T-helper 17 cell (primary cell): ENCODE measurements at regions not wholly inside any gene's neighbourhood (a gene's known extent, or its start where the extent isn't known, plus 50 kb on each side); places are given as distances from the start of the nearest gene placed in this dataset.

Experiments used
- ATAC-seq: fragments of 150-1000 bp; cut with Tn5 transposase; 2 replicates; pipeline ENCODE4 v1.10.0; 2021; ENCODE audit warnings: mild to moderate bottlenecking, moderate library complexity
- DNase-seq, 3 donors: peaks; one replicate each; pipeline versions ENCODE4 v3.0.0 to v3.0.0-alpha.2; 2020 to 2021
- H3K9me3 ChIP-seq: one replicate; pipeline ENCODE4 v1.7.0; 2013; ENCODE audit warnings: low read length, mild to moderate bottlenecking; ENCODE audit not compliant: control insufficient read depth, poor library complexity, severe bottlenecking
- H3K27ac Mint-ChIP-seq: one replicate; pipeline ENCODE4 v1.8.0; 2022; ENCODE audit warnings: mild to moderate bottlenecking, moderate library complexity, mixed read lengths
- H3K27me3 Mint-ChIP-seq: one replicate; pipeline ENCODE4 v1.8.0; 2022; ENCODE audit warnings: mixed read lengths
- H3K36me3 Mint-ChIP-seq: one replicate; pipeline ENCODE4 v1.8.0; 2022; ENCODE audit warnings: low read depth, mixed read lengths
- H3K4me1 Mint-ChIP-seq: one replicate; pipeline ENCODE4 v1.8.0; 2022; ENCODE audit warnings: mild to moderate bottlenecking, mixed read lengths
- H3K4me3 Mint-ChIP-seq: one replicate; pipeline ENCODE4 v1.8.0; 2022; ENCODE audit warnings: mild to moderate bottlenecking, moderate library complexity, mixed read lengths

DNA sequence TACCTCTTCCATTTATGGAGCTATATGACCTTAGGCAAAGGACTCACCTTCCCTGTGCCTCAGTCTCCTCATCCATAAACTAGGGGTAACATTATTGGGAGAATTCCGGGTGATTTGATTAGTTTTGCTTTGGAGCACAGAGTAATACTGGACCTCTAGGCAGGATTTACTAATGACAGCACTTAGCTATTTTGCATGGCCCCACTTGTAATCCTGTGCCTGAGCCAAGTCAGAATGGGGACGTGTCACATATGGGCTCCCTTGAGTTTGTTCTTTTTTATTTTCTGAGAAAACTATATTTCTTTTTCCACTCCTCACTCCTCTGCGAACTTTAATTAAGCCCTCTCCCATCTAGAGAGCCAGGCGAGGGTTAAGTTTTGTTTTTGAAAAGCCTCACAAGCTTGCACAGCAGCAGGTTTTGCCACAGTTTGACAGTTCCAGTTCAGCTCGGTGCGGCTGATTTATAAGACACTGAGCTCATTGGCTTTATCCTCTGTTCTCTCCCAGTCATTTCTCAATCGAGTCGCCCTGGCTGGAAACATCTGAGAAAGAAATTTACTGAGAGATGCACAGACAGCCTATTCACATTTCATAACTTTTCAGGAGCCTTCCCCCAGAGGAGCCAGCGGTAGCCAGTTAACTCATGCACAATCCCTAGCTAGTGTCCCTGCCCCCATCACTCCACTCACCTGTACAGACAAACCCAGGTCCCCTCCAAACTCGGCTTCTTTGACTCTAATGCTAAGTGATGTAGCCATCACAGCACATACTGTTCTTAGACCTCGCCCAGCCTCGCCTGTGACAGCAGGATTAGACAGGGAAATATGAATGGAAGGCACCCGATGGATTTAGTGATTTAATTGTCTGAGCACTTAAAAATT, 441.9 kb upstream of the NPVF start:
- Mint-ChIP-seq H3K4me3 (no peak overlapping the region), H3K27ac (no peak overlapping the region), H3K4me1 (no peaks in the 10 kb centered on the region), H3K27me3 (peaks cover 46% of the 10 kb centered on the region), H3K36me3 (no peaks in the 10 kb centered on the region)
- DNase-seq (no peak), ATAC-seq (no peak)
- H3K9me3 ChIP-seq: no peaks in the 10 kb centered on the region

DNA sequence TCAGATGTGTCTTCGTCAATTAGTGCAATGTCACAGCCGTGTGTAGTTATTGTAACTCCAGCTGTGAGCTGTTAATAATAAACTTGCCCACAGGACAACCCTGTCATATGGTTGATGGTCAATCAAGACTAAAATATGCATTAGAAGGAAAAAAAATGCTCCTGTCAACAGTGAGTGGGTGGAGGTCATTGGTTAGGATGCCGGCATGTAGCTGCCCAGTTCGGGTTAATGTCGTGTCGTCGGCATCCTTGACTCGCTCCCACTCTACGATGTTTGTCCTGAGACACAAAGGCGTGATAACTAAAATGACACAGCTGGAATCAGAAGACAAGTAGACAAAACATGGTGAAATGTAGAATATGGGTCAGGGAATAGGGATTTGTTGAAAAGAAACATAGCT, 442.8 kb upstream of the NPVF start:
- Mint-ChIP-seq H3K4me1 (no peaks in the 10 kb centered on the region), H3K27me3 (peaks cover 37% of the 10 kb centered on the region), H3K36me3 (no peaks in the 10 kb centered on the region), H3K27ac (no peak overlapping the region), H3K4me3 (no peak overlapping the region)
- DNase-seq: no peak
- no peak for ATAC-seq
- H3K9me3 ChIP-seq: no peaks in the 10 kb centered on the region

DNA sequence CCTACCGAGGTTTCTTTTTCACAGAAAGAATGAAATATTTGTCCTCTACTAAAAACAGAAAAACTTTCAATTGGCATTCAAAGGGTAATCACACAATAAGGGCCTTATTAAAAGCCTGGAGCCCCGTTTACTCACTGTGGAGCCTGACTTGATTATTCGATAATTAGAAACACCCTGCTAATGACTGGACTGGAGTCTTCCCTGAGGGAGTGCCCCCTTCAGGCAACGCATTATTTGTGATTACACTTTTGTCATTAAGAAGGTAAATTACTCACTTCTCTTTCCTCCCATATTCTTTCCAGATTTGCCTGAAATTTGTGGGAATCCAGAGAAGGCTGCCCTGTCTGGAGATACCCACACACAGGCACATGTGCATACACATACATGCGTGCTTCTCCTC, 444.2 kb upstream of the NPVF start:
- Mint-ChIP-seq H3K4me1 (no peaks in the 10 kb centered on the region), H3K4me3 (no peak overlapping the region), H3K27me3 (peaks cover 32% of the 10 kb centered on the region), H3K36me3 (no peaks in the 10 kb centered on the region), H3K27ac (no peak overlapping the region)
- DNase-seq (no peak), ATAC-seq (no peak)
- H3K9me3 ChIP-seq: no peaks in the 10 kb centered on the region

DNA sequence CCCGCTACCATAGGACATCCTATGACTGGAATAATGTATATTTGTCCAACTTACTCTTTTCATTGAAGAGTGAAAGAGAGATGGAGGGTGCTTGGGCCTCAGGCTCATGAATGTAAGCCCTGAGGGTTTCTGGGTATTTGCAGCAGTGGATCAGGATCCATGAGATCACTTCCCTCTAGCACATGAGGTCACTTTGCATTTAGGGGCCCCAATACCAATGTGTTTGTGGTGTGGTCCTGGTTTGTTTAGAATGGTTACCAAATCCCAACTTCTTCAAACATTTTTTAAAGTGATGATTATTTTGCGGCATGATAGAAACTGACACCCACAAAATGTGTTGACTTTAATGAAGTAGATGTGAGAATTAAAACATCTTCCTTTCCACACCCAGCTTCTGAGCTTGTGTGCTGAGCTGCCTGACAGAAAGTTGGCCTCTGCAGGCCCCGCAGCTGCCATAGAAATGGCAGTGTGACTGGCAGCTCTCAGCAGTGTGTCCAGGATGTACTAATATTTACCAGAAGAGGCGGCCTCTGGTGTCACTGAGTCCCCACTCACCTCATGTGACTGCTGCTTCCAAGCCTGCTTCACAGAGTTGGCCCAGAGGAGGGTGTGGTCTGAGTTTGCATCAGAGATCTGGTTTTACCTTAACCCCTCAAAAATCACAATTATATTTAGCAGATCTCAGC, 447.6 kb upstream of the NPVF start:
- ATAC-seq (no peak), DNase-seq (no peak)
- H3K4me3 Mint-ChIP-seq: no peak overlapping the region
- H3K9me3 ChIP-seq: no peaks in the 10 kb centered on the region
- H3K36me3 Mint-ChIP-seq: no peaks in the 10 kb centered on the region
- no peak overlapping the region for H3K27ac Mint-ChIP-seq
- H3K4me1 Mint-ChIP-seq: no peaks in the 10 kb centered on the region
- H3K27me3 Mint-ChIP-seq: peaks cover 21% of the 10 kb centered on the region

DNA sequence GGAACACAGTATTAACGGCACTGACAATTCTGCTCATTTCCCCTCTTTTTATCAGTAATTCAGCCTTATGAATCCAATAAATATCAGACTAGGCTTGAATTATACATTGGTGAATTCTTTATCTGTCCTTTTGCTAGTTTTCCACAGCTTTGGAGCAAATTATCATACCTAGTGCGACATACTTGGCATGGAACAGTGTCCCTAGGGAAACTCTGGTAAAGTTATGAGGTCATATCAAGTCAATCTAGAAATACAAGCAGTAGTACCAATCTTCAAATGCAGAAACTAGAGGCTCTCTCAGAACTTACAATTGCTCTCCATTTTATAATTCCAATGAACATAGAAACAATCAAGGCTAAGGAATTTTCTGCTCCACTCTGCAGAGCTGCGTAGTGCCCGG, 449.3 kb upstream of the NPVF start:
- Mint-ChIP-seq H3K27ac (no peak overlapping the region), H3K4me1 (no peaks in the 10 kb centered on the region), H3K4me3 (no peak overlapping the region), H3K36me3 (no peaks in the 10 kb centered on the region), H3K27me3 (peaks cover 23% of the 10 kb centered on the region)
- H3K9me3 ChIP-seq: no peaks in the 10 kb centered on the region
- ATAC-seq (no peak), DNase-seq (no peak)

DNA sequence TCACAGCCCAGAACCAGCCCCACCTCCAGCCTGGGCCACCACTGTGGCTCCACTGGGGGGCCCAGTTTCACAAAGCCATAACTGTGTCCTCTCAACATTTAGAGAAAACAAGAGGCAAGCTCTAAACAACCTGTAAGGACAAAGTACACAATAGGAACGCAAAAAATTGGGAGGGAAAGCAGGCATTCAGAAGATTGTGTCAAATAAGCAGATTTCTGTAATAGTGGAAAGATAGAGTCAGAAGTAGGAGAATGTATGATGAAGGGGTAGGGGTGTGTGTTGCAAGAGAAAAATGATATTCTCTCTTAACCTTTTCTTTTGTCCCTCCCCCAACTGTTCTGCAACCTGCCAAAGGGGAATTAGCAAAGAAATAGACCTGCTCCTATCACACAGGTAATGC, 449.9 kb upstream of the NPVF start:
- ATAC-seq (no peak), DNase-seq (no peak)
- Mint-ChIP-seq H3K27ac (no peak overlapping the region), H3K4me1 (no peaks in the 10 kb centered on the region), H3K4me3 (no peak overlapping the region), H3K27me3 (peaks cover 23% of the 10 kb centered on the region), H3K36me3 (no peaks in the 10 kb centered on the region)
- no peaks in the 10 kb centered on the region for H3K9me3 ChIP-seq

DNA sequence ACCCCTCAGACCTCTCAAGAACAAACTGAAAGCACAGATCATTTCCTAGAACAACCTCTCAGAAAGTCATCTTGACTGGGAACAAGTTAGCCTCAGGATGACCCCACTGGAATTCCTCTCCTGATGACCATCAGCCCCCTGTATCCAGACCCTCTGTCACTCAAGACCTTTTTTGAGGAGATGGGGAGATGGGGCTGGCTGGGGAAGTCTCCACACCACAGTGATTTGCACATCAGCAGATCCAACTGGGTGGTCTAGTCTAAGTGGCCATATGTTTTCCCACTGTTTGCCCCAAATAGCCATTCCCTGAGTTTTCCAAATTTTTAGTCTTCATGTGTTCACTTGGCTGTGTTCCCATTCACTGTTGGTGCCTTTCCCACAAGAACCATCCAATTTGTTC, 452.4 kb upstream of the NPVF start:
- Mint-ChIP-seq H3K4me1 (no peaks in the 10 kb centered on the region), H3K36me3 (no peaks in the 10 kb centered on the region), H3K4me3 (no peak overlapping the region), H3K27me3 (peaks cover 25% of the 10 kb centered on the region), H3K27ac (no peak overlapping the region)
- no peaks in the 10 kb centered on the region for H3K9me3 ChIP-seq
- DNase-seq (no peak), ATAC-seq (no peak)

DNA sequence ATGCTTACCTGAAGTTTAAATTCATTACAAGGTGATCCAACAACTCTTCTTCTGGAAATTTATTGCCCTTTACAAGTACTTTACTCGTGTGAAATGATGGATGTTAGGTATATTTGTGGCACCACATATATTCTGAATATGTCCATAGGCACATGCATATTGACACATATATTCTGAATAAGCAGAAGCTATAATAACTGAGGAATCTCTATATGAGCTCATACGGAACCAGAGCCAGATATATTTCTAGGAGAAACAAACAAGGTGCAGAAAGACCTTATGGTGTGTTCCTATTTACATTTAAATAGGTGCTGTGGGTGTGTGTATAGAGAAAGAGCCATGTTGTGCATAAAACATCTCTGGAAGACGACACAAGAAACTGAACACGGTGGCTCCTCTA, 456.1 kb upstream of the NPVF start:
- H3K9me3 ChIP-seq: no peaks in the 10 kb centered on the region
- peaks cover 50% of the 10 kb centered on the region for H3K27me3 Mint-ChIP-seq
- DNase-seq (no peak), ATAC-seq (no peak)
- H3K4me3 Mint-ChIP-seq: no peak overlapping the region
- no peak overlapping the region for H3K27ac Mint-ChIP-seq
- H3K4me1 Mint-ChIP-seq: no peaks in the 10 kb centered on the region
- H3K36me3 Mint-ChIP-seq: peaks cover 3% of the 10 kb centered on the region

DNA sequence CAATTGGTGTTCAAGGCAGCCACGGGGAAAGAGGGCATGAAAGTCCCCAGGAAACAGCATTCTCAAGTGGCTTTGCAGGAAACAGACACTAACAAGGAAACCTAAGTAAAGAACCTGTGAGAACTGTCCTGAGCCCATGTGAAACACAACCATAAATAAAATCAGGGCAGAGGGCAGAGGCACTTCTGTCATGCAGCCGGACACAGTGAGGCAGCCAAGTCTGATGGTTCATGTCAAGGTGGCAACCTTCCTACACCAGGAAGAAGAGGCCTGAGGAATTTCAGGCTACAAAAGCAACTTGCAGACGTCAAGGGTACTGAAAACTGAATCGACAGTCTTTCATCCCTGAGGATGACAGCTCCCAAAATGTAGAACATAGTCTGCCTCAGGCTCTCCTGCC, 458.2 kb upstream of the NPVF start:
- ATAC-seq: no peak
- Mint-ChIP-seq H3K36me3 (peaks cover 3% of the 10 kb centered on the region), H3K27me3 (peaks cover 52% of the 10 kb centered on the region), H3K4me1 (no peaks in the 10 kb centered on the region), H3K4me3 (no peak overlapping the region), H3K27ac (no peak overlapping the region)
- no peaks in the 10 kb centered on the region for H3K9me3 ChIP-seq
- DNase-seq: no peak

DNA sequence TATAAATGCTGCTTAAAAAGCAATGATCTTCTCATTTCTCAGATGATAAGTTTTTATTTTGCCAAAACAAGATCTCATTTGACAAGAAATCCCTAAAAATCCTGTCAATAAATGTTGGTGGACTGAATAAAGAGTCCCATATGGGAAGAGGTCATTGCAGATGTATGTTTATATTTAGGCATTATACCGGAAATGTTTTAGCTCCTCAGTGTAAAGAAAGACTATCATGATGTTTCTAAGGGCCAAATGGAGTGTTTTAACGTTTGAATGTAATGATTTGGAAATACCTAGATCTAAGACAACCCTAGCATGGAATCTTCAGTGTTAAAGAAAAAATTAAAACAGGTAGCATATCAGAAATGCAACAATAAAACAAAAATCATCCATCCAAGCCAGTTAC, 457.8 kb upstream of the NFE2L3 start:
- peaks cover 42% of the 10 kb centered on the region for H3K27me3 Mint-ChIP-seq
- ATAC-seq (no peak), DNase-seq (no peak)
- no peak overlapping the region for H3K4me3 Mint-ChIP-seq
- H3K4me1 Mint-ChIP-seq: no peaks in the 10 kb centered on the region
- H3K9me3 ChIP-seq: no peaks in the 10 kb centered on the region
- H3K27ac Mint-ChIP-seq: no peak overlapping the region
- no peaks in the 10 kb centered on the region for H3K36me3 Mint-ChIP-seq

DNA sequence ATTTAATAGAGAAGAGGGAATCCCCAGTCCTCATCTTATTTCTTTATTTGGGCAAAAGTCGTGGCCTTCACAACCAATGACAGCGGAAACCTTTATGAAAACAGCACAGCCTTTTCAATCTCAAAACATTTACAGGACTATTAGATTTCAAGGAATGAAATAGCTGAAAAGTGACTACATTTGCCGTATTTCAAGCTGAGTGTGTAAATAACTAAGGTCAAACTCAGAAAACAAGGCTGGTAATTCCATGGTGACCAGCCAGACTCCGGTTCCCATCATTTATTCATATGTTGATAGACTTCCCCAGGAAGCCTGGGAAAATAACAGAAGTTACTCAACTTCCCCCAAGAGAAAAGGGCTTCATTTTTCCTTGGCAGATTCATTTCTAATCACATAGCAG, 457.3 kb upstream of the NFE2L3 start:
- H3K27me3 Mint-ChIP-seq: peaks cover 41% of the 10 kb centered on the region
- no peaks in the 10 kb centered on the region for H3K36me3 Mint-ChIP-seq
- ATAC-seq (no peak), DNase-seq (no peak)
- H3K27ac Mint-ChIP-seq: no peak overlapping the region
- no peaks in the 10 kb centered on the region for H3K9me3 ChIP-seq
- no peak overlapping the region for H3K4me3 Mint-ChIP-seq
- H3K4me1 Mint-ChIP-seq: no peaks in the 10 kb centered on the region

DNA sequence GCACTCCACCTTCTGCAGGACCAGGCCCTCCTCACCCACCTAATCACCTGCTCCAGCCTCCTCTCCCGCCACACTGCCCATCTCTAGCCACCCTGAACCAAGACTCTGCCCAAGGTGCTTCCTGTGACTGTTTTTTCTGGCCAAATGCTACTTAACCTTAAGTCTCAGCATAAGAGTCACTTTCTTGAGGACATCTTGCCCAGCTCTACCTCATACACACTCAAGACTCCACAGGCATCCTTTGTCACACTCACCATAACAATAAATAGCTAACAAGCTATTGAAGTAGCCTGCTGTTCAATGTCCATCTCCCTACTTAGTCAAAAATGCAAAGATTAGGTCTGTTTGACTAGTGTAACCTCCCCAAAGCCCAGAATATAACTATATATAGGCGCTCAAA, 455.4 kb upstream of the NFE2L3 start:
- Mint-ChIP-seq H3K27ac (no peak overlapping the region), H3K4me3 (no peak overlapping the region), H3K36me3 (no peaks in the 10 kb centered on the region), H3K4me1 (no peaks in the 10 kb centered on the region), H3K27me3 (peaks cover 29% of the 10 kb centered on the region)
- no peaks in the 10 kb centered on the region for H3K9me3 ChIP-seq
- no peak for ATAC-seq
- no peak for DNase-seq

DNA sequence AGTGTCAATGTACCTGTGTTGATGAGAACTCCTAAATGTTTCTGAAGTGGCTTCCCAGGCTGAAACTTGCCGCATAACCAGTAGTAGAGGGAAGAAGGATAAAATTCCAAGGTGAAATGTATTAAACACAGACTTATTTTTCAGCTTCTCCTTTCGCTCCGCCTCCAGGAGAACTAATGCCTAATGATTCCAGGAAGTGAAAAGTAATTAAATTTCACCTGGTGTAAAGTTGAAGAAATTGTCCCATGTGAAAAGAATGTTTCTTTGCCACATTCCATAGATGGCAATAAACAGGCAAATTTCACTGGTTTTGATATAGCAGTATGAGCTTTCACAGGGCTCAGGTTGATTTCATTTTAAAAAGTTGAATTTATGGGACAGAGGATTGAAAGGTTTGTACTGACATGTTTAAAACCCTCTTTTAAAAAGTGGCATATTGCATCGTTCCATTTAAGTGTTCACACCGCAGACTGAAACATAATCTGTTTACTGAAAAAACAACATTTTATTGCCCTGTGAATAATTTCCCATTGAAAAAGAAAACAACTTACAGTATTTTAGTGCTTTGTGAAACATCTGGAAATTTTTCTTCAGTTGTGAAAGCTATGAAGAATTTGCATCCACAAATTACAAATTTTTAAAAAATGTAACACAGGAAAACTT, 453.4 kb upstream of the NFE2L3 start:
- Mint-ChIP-seq H3K36me3 (no peaks in the 10 kb centered on the region), H3K4me1 (no peaks in the 10 kb centered on the region), H3K4me3 (no peak overlapping the region), H3K27me3 (peaks cover 24% of the 10 kb centered on the region), H3K27ac (no peak overlapping the region)
- DNase-seq (no peak), ATAC-seq (no peak)
- H3K9me3 ChIP-seq: no peaks in the 10 kb centered on the region
